ENCODE measurements at regions not wholly inside any gene's neighbourhood (a gene's known extent, or its start where the extent isn't known, plus 50 kb on each side); places are given as distances from the start of the nearest gene placed in this dataset.

GRCh38 chr1:223462866-223463404 is 69.7 kb downstream of the CCDC185 start:
- TF ChIP-seq, protein P1, sequence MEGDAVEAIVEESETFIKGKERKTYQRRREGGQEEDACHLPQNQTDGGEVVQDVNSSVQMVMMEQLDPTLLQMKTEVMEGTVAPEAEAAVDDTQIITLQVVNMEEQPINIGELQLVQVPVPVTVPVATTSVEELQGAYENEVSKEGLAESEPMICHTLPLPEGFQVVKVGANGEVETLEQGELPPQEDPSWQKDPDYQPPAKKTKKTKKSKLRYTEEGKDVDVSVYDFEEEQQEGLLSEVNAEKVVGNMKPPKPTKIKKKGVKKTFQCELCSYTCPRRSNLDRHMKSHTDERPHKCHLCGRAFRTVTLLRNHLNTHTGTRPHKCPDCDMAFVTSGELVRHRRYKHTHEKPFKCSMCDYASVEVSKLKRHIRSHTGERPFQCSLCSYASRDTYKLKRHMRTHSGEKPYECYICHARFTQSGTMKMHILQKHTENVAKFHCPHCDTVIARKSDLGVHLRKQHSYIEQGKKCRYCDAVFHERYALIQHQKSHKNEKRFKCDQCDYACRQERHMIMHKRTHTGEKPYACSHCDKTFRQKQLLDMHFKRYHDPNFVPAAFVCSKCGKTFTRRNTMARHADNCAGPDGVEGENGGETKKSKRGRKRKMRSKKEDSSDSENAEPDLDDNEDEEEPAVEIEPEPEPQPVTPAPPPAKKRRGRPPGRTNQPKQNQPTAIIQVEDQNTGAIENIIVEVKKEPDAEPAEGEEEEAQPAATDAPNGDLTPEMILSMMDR (IDR thresholded peaks at IDR 0.05; ENCODE audit: low read depth, low read length): no peak
- DNase-seq (ENCODE audit: low read depth in 2 of 2): no peak
- H3K4me3 ChIP-seq (replicated peaks in 1 of 2; ENCODE audit: low read depth in 2 of 2, low read length in 2 of 2): no peak overlapping the region

GRCh38 chr1:223466151-223466550 is 72.9 kb downstream of the CCDC185 start:
- TF ChIP-seq, protein P1 (IDR thresholded peaks at IDR 0.05; ENCODE audit: low read depth, low read length): no peak
- H3K4me3 ChIP-seq (replicated peaks in 1 of 2; ENCODE audit: low read depth in 2 of 2, low read length in 2 of 2): no peak overlapping the region
- DNase-seq (ENCODE audit: low read depth in 2 of 2): no peak

GRCh38 chr1:223471566-223471965 is 78.4 kb downstream of the CCDC185 start:
- TF ChIP-seq, protein P1 (IDR thresholded peaks at IDR 0.05; ENCODE audit: low read depth, low read length): no peak
- no peak overlapping the region for H3K4me3 ChIP-seq (replicated peaks in 1 of 2; ENCODE audit: low read depth in 2 of 2, low read length in 2 of 2)
- no peak for DNase-seq (ENCODE audit: low read depth in 2 of 2)

DNA sequence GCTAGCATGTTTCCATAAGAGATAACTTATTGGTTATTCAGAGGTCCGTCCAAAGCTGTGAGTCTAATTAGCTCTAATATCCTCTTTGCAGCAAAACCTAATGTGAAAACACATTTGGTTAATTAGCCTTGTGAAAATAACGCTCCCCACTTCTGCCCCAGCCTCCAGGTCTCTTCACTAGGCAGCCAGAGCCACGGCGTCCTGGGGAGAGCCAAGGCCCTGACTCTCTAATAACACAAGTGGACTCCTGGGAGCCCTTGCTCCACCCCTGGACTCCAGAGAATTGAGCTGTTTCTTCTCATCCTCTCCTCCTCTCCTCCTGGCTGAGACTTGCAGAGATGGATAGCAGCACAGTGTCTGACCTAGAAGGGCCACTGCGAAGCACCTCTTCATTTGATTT is 78.8 kb downstream of the CCDC185 start:
- no peak for DNase-seq (ENCODE audit: low read depth in 2 of 2)
- TF ChIP-seq, protein P1 (IDR thresholded peaks at IDR 0.05; ENCODE audit: low read depth, low read length): no peak
- no peak overlapping the region for H3K4me3 ChIP-seq (replicated peaks in 1 of 2; ENCODE audit: low read depth in 2 of 2, low read length in 2 of 2)

GRCh38 chr1:223473601-223474344 is 80.6 kb downstream of the CCDC185 start:
- no peak for DNase-seq (ENCODE audit: low read depth in 2 of 2)
- TF ChIP-seq, protein P1 (IDR thresholded peaks at IDR 0.05; ENCODE audit: low read depth, low read length): no peak
- no peak overlapping the region for H3K4me3 ChIP-seq (replicated peaks in 1 of 2; ENCODE audit: low read depth in 2 of 2, low read length in 2 of 2)

DNA sequence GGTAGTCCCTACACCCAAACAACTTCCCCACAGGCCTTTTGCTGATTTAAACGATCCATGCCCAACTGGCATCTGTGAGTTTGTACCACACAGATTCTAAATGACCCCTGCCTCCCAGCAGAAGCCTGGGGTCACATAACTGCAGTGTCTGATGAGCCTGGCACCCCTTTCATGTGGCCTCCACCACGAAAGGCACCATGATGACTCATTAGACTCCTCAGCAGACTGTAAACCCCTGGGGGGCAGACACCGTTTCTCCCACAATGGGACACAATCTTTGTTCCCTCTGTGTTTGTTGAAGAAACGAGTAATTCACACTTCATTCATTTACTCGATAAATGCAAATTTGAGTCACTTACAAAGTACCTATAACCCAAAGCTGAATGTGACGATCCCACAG is 81.6 kb downstream of the CCDC185 start:
- no peak overlapping the region for H3K4me3 ChIP-seq (replicated peaks in 1 of 2; ENCODE audit: low read depth in 2 of 2, low read length in 2 of 2)
- no peak for DNase-seq (ENCODE audit: low read depth in 2 of 2)
- TF ChIP-seq, protein P1 (IDR thresholded peaks at IDR 0.05; ENCODE audit: low read depth, low read length): no peak

Measured in cardiac fibroblast (primary cell).